Naive thymus-derived CD4-positive, alpha-beta T cell (primary cell): ENCODE measurements at regions not wholly inside any gene's neighbourhood (a gene's known extent, or its start where the extent isn't known, plus 50 kb on each side); places are given as distances from the start of the nearest gene placed in this dataset.

Experiments
- ATAC-seq: fragments of 150-1000 bp; cut with Tn5 transposase; 2 replicates; pipeline ENCODE4 v1.10.0; 2021; ENCODE audit warnings: mild to moderate bottlenecking, moderate library complexity
- CTCF ChIA-PET: fragments of 350-600 bp; sonication (Branson Sonifier 250); formaldehyde crosslinking; loops from one replicate; lab custom pipeline; 2021; ENCODE audit warnings: antibody characterized with exemption; lab: Charles Lee
- POLR2A ChIA-PET: fragments of 350-600 bp; sonication (Branson Sonifier 250); formaldehyde crosslinking; loops from one replicate; lab custom pipeline; 2021; ENCODE audit warnings: antibody characterized with exemption, inconsistent platforms; lab: Charles Lee
- DNase-seq, 9 donors: peaks; one replicate each; pipeline versions ENCODE4 v3.0.0 to v3.0.0-alpha.2; 2020 to 2022; ENCODE audit warnings: mixed read lengths in 1 of 9
- H3K27ac ChIP-seq: one replicate; pipeline ENCODE4 v1.7.0; 2013; ENCODE audit warnings: mild to moderate bottlenecking, low read depth, low read length, moderate library complexity
- H3K27me3 ChIP-seq, 2 donors: one replicate each; pipeline ENCODE4 v1.7.0; 2013; ENCODE audit warnings: low read length in 2 of 2, mild to moderate bottlenecking in 2 of 2, moderate library complexity in 2 of 2; ENCODE audit not compliant: control insufficient read depth in 2 of 2, insufficient read depth in 2 of 2
- H3K36me3 ChIP-seq, 3 experiments: 1 replicate in 2 of 3; 2 replicates in 1 of 3; pipeline ENCODE4 v1.7.0; 2013; ENCODE audit warnings: low read length in 3 of 3, mild to moderate bottlenecking in 3 of 3, moderate library complexity in 1 of 3; ENCODE audit not compliant: insufficient read depth in 3 of 3, control insufficient read depth in 2 of 3
- H3K4me1 ChIP-seq, 2 donors: one replicate each; pipeline ENCODE4 v1.7.0; 2013; ENCODE audit warnings: low read length in 2 of 2, mild to moderate bottlenecking in 2 of 2, moderate library complexity in 1 of 2; ENCODE audit not compliant: control insufficient read depth in 2 of 2, insufficient read depth in 2 of 2
- H3K4me3 ChIP-seq: 2 replicates; pipeline ENCODE4 v1.7.0; 2013; ENCODE audit warnings: mild to moderate bottlenecking, low read length
- H3K9me3 ChIP-seq, 3 experiments: 1 replicate in 2 of 3; 2 replicates in 1 of 3; pipeline ENCODE4 v1.7.0; 2013; ENCODE audit warnings: low read length in 3 of 3; ENCODE audit not compliant: control insufficient read depth in 2 of 3
- H3K27ac Mint-ChIP-seq, 9 donors: one replicate each; pipeline ENCODE4 v1.8.0; 2020 to 2022; ENCODE audit warnings: mixed read lengths in 9 of 9, mild to moderate bottlenecking in 8 of 9, moderate library complexity in 5 of 9, inconsistent platforms in 2 of 9
- H3K27me3 Mint-ChIP-seq, 5 donors: one replicate each; pipeline ENCODE4 v1.8.0; 2021 to 2022; ENCODE audit warnings: mixed read lengths in 5 of 5, mild to moderate bottlenecking in 1 of 5
- H3K36me3 Mint-ChIP-seq, 5 donors: one replicate each; pipeline ENCODE4 v1.8.0; 2020 to 2022; ENCODE audit warnings: mixed read lengths in 5 of 5, mild to moderate bottlenecking in 3 of 5, inconsistent platforms in 1 of 5
- H3K4me1 Mint-ChIP-seq, 7 donors: one replicate each; pipeline ENCODE4 v1.8.0; 2020 to 2022; ENCODE audit warnings: mixed read lengths in 7 of 7, mild to moderate bottlenecking in 3 of 7, inconsistent platforms in 1 of 7
- H3K4me3 Mint-ChIP-seq, 10 donors: one replicate each; pipeline ENCODE4 v1.8.0; 2020 to 2022; ENCODE audit warnings: mild to moderate bottlenecking in 10 of 10, mixed read lengths in 10 of 10, moderate library complexity in 6 of 10, inconsistent platforms in 2 of 10
- H3K9me3 Mint-ChIP-seq, 11 donors: one replicate each; pipeline ENCODE4 v1.8.0; 2020 to 2022; ENCODE audit warnings: mixed read lengths in 11 of 11, mild to moderate bottlenecking in 4 of 11, inconsistent platforms in 1 of 11, moderate library complexity in 1 of 11
- intact Hi-C, 2 donors: fragments of 100-400 bp; cut with micrococcal nuclease; formaldehyde crosslinking; loops; one replicate each; pipeline ENCODE4 v1.15.1; 2023

DNA sequence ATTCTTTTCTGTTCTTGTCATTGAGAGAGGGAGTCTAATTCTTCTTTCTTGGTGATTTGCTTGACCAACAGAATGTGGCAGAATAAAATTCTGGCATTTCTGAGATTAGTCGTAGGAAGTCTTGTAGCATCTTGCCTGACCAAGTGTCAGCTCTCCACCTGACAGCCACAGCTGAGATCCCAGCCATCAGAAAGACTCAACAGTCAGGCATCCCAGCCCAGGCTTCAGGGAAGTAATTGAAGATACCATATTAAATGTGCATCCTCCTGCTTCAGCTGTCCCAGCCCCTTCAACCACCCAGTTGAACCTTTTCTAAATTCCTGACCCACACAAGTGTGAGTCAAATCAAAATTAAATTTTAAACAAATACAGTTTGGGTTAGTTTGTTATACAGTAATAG, 208.3 kb downstream of the PIK3C3 start:
- no peaks in the 10 kb centered on the region for H3K4me1 Mint-ChIP-seq
- no peaks in the 10 kb centered on the region for H3K9me3 Mint-ChIP-seq
- Histone ChIP-seq H3K27me3 (no peaks in the 10 kb centered on the region), H3K36me3 (no peaks in the 10 kb centered on the region), H3K9me3 (no peaks in the 10 kb centered on the region), H3K27ac (no peak overlapping the region), H3K4me1 (no peaks in the 10 kb centered on the region), H3K4me3 (no peak overlapping the region)
- no peak overlapping the region for H3K27ac Mint-ChIP-seq
- intact Hi-C loops: no loop called here
- H3K4me3 Mint-ChIP-seq: no peak overlapping the region
- ChIA-PET CTCF (no interaction called here), POLR2A (no interaction called here)
- H3K27me3 Mint-ChIP-seq: no peaks in the 10 kb centered on the region
- H3K36me3 Mint-ChIP-seq: peaks cover 0 to 5% (median 0%) of the 10 kb centered on the region in 5 donors
- DNase-seq (no peak), ATAC-seq (no peak)

GRCh38 chr18:42164556-42164955, 209.5 kb downstream of the PIK3C3 start:
- Mint-ChIP-seq H3K27me3 (no peaks in the 10 kb centered on the region), H3K9me3 (no peaks in the 10 kb centered on the region), H3K27ac (no peak overlapping the region), H3K36me3 (peaks cover 0 to 5% (median 0%) of the 10 kb centered on the region in 5 donors), H3K4me3 (no peak overlapping the region), H3K4me1 (no peaks in the 10 kb centered on the region)
- no peak for ATAC-seq
- POLR2A ChIA-PET: no interaction called here
- no peak overlapping the region for H3K27ac ChIP-seq
- H3K27me3 ChIP-seq: no peaks in the 10 kb centered on the region
- H3K4me1 ChIP-seq: no peaks in the 10 kb centered on the region
- CTCF ChIA-PET: no interaction called here
- H3K9me3 ChIP-seq: no peaks in the 10 kb centered on the region
- intact Hi-C loops: no loop called here
- DNase-seq: no peak
- H3K36me3 ChIP-seq: no peaks in the 10 kb centered on the region
- H3K4me3 ChIP-seq: no peak overlapping the region

GRCh38 chr18:42165922-42166513, 211.0 kb downstream of the PIK3C3 start:
- Mint-ChIP-seq H3K27me3 (no peaks in the 10 kb centered on the region), H3K4me3 (no peak overlapping the region), H3K4me1 (no peaks in the 10 kb centered on the region), H3K9me3 (no peaks in the 10 kb centered on the region), H3K36me3 (peaks cover 0 to 5% (median 0%) of the 10 kb centered on the region in 5 donors), H3K27ac (no peak overlapping the region)
- Histone ChIP-seq H3K9me3 (no peaks in the 10 kb centered on the region), H3K4me3 (no peak overlapping the region), H3K27me3 (no peaks in the 10 kb centered on the region), H3K4me1 (no peaks in the 10 kb centered on the region), H3K27ac (no peak overlapping the region), H3K36me3 (no peaks in the 10 kb centered on the region)
- no peak for DNase-seq
- ATAC-seq: no peak
- ChIA-PET CTCF (no interaction called here), POLR2A (no interaction called here)
- intact Hi-C loops: no loop called here

DNA sequence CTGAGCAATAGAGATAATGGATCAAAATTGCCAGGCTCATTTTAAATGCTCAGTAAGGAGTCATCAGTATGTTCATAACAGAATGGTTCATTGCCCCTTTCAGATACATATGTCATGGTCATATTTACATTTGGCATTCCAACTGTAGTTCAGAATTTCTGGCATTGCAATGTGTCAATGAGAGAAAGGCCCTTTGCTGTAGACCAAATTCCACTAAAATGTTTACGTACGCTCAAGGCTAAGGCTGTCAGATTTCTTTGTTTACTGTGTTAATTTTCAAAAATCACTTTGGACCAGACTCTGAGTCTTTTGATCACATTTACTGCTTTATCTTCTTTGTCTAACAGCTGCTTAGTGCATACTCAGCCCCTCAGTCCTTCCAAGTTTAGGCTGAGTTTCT, 213.5 kb downstream of the PIK3C3 start:
- POLR2A ChIA-PET: no interaction called here
- Mint-ChIP-seq H3K9me3 (no peaks in the 10 kb centered on the region), H3K4me3 (no peak overlapping the region), H3K4me1 (no peaks in the 10 kb centered on the region), H3K27me3 (no peaks in the 10 kb centered on the region), H3K27ac (no peak overlapping the region), H3K36me3 (peaks cover 0 to 5% (median 0%) of the 10 kb centered on the region in 5 donors)
- intact Hi-C loops: no loop called here
- no peaks in the 10 kb centered on the region for H3K9me3 ChIP-seq
- DNase-seq (no peak), ATAC-seq (no peak)
- no peaks in the 10 kb centered on the region for H3K4me1 ChIP-seq
- no peaks in the 10 kb centered on the region for H3K36me3 ChIP-seq
- CTCF ChIA-PET: no interaction called here
- H3K4me3 ChIP-seq: no peak overlapping the region
- H3K27ac ChIP-seq: no peak overlapping the region
- no peaks in the 10 kb centered on the region for H3K27me3 ChIP-seq

- Mint-ChIP-seq H3K27me3 (no peaks in the 10 kb centered on the region), H3K36me3 (peaks cover 0 to 5% (median 0%) of the 10 kb centered on the region in 5 donors), H3K27ac (no peak overlapping the region), H3K4me1 (no peaks in the 10 kb centered on the region), H3K4me3 (no peak overlapping the region), H3K9me3 (no peaks in the 10 kb centered on the region)
- intact Hi-C loops: no loop called here
- H3K27me3 ChIP-seq: no peaks in the 10 kb centered on the region
- H3K4me1 ChIP-seq: no peaks in the 10 kb centered on the region
- no peak for ATAC-seq
- ChIA-PET POLR2A (no interaction called here), CTCF (no interaction called here)
- H3K27ac ChIP-seq: no peak overlapping the region
- DNase-seq: no peak
- no peak overlapping the region for H3K4me3 ChIP-seq
- no peaks in the 10 kb centered on the region for H3K9me3 ChIP-seq
- no peaks in the 10 kb centered on the region for H3K36me3 ChIP-seq
These were observed 213.9 kb downstream of the PIK3C3 start for GRCh38 chr18:42168907-42169306.

GRCh38 chr18:42174909-42175308, 219.9 kb downstream of the PIK3C3 start:
- Histone ChIP-seq H3K36me3 (no peaks in the 10 kb centered on the region), H3K27ac (no peak overlapping the region), H3K27me3 (no peaks in the 10 kb centered on the region), H3K9me3 (no peaks in the 10 kb centered on the region), H3K4me1 (no peaks in the 10 kb centered on the region), H3K4me3 (no peak overlapping the region)
- Mint-ChIP-seq H3K9me3 (peaks cover 0 to 2% (median 0%) of the 10 kb centered on the region in 11 donors), H3K27me3 (no peaks in the 10 kb centered on the region), H3K36me3 (no peaks in the 10 kb centered on the region), H3K4me3 (no peak overlapping the region), H3K27ac (no peak overlapping the region), H3K4me1 (peaks cover 0 to 4% (median 0%) of the 10 kb centered on the region in 7 donors)
- ChIA-PET POLR2A (no interaction called here), CTCF (no interaction called here)
- ATAC-seq (no peak), DNase-seq (no peak)
- intact Hi-C loops: no loop called here

- Mint-ChIP-seq H3K4me3 (no peak overlapping the region), H3K27ac (no peak overlapping the region), H3K9me3 (peaks cover 0 to 2% (median 0%) of the 10 kb centered on the region in 11 donors), H3K27me3 (no peaks in the 10 kb centered on the region), H3K36me3 (no peaks in the 10 kb centered on the region), H3K4me1 (peaks cover 0 to 4% (median 0%) of the 10 kb centered on the region in 7 donors)
- no peaks in the 10 kb centered on the region for H3K36me3 ChIP-seq
- ATAC-seq (no peak), DNase-seq (no peak)
- H3K4me3 ChIP-seq: no peak overlapping the region
- intact Hi-C loops: no loop called here
- CTCF ChIA-PET: no interaction called here
- no peaks in the 10 kb centered on the region for H3K27me3 ChIP-seq
- H3K9me3 ChIP-seq: no peaks in the 10 kb centered on the region
- POLR2A ChIA-PET: no interaction called here
- H3K27ac ChIP-seq: no peak overlapping the region
- no peaks in the 10 kb centered on the region for H3K4me1 ChIP-seq
These were observed 221.6 kb downstream of the PIK3C3 start for GRCh38 chr18:42176599-42176998.
